ENCODE measurements at regions not wholly inside any gene's neighbourhood (a gene's known extent, or its start where the extent isn't known, plus 50 kb on each side); places are given as distances from the start of the nearest gene placed in this dataset.
"Not testable (repeated sequence)": the region's sequence is repeated elsewhere in the genome, so short reads cannot be mapped to it uniquely, and the experiment has no call there.

DNA sequence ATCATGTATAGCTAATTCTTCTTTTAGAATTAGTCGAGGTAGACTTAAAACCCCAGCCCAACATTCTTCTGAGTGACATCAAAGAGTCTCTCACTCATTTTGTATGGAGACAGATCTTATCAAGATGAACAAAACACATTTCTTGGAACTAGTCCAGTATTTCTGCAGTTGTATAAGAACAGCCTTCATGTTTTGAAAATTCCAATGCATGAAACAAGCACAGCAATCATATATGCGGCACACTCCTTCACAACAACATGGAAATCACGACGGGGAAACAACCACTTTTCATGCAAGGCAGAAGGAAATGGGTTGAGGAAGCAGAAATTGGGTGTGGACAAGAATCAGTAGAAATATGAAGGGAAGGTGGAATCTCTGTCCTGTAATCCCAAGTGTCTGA is 113.8 kb downstream of the PLK2 start:
- TF ChIP-seq POLR2A (IDR thresholded peaks at IDR 0.05; ENCODE audit: low read length) (no peak), GATA1 (IDR thresholded peaks at IDR 0.05; ENCODE audit: low read depth, low read length) (no peak)
- no peak for DNase-seq

DNA sequence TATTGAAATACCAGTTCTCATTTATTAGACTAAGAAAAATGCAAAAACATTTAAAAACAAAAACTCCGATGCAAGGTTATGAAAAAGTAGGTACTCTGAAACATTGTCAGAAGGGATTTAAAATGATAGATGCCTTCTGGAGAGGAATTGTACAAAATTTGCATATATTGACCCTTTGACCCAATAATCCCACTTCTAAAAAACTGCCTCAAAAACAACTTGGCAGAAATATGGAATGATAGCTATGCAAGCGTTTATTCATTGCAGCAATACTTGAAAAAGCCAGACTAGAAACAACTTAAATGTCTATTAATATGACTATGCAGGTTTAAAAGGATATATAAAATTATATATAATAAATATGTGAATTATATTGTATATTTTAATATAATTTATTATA is 118.4 kb downstream of the PLK2 start:
- DNase-seq = no peak
- no peak for TF ChIP-seq GATA1 (IDR thresholded peaks at IDR 0.05; ENCODE audit: low read depth, low read length)
- no peak for TF ChIP-seq POLR2A (IDR thresholded peaks at IDR 0.05; ENCODE audit: low read length)

DNA sequence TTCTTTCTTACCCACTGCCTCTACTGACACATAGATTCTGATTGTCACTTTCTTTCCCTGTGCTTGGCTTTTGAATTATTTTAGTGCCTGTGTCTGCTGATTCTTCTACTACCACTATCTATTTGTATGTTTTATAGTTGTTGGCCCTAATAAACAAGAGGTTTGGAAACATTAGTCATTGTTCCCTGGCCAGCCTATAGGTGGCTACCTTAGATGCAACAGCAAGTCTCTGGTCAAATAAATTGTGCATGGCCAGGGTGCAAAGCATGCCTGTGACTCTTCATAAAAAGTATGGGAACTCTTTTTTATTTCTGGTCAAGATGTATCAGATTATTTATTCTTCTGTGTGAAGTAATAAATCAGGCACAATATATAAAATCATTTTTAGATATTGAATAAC is 124.4 kb downstream of the PLK2 start:
- TF ChIP-seq POLR2A (IDR thresholded peaks at IDR 0.05; ENCODE audit: low read length) = no peak
- TF ChIP-seq GATA1 (IDR thresholded peaks at IDR 0.05; ENCODE audit: low read depth, low read length) = no peak
- no peak for DNase-seq

DNA sequence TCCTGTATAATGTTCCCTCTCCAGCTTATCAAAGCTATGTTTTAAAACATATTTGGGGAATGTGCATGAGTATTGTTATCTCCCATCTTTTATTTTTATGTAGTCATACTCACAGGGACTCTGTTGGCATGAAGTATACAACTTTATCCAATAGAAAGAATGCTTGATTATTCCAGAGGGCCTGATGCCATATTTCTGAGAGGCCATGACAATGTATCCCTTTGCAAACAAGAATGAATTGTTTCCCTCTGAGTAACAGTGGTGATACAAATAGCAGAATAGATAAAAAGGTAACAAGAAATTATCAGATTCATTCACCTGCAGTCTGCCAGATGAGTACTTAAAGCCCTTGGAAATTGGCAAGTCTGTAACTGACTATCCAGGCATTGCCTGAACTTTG is 125.9 kb downstream of the PLK2 start:
- DNase-seq = no peak
- no peak for TF ChIP-seq GATA1 (IDR thresholded peaks at IDR 0.05; ENCODE audit: low read depth, low read length)
- TF ChIP-seq POLR2A (IDR thresholded peaks at IDR 0.05; ENCODE audit: low read length) = no peak

DNA sequence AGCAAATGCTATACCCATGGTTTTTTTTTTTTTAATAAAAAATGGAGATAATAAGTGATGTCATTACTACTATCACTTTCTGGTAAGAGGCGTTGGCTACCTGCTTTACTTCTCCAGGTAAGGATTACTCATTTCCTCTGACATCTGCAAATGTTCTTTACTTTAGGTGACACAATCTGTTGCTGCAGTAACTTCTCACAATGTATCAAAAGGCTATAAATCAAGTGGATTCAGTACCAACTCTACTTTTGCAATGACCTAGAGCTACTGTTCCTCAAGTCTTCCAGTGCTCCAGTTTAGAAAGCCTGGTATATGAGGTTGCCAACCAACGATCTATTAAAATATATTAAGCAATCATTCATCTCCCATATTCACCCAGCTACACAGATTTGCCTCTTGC is 129.1 kb downstream of the PLK2 start:
- DNase-seq = no peak
- TF ChIP-seq POLR2A (IDR thresholded peaks at IDR 0.05; ENCODE audit: low read length) (no peak), GATA1 (IDR thresholded peaks at IDR 0.05; ENCODE audit: low read depth, low read length) (no peak)

DNA sequence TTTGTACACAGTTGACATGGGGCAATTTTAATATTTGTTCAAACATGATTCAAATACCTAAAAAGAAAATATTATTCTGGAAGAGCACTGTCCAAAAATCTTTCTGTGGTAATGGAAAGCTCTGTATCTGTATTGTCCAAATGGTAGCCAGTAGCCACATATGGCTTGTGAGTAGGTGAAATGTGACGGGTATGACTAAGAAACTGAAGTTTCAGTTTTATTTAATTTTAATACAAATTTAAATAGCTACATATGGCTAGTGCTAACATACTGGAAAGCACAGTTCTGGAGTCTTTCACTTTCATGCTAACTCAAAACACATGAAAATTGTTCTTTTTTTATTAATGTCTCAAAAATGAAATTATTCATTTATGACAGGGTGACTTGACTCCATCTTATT is 132.6 kb downstream of the PLK2 start:
- TF ChIP-seq GATA1 (IDR thresholded peaks at IDR 0.05; ENCODE audit: low read depth, low read length) = no peak
- no peak for TF ChIP-seq POLR2A (IDR thresholded peaks at IDR 0.05; ENCODE audit: low read length)
- no peak for DNase-seq

DNA sequence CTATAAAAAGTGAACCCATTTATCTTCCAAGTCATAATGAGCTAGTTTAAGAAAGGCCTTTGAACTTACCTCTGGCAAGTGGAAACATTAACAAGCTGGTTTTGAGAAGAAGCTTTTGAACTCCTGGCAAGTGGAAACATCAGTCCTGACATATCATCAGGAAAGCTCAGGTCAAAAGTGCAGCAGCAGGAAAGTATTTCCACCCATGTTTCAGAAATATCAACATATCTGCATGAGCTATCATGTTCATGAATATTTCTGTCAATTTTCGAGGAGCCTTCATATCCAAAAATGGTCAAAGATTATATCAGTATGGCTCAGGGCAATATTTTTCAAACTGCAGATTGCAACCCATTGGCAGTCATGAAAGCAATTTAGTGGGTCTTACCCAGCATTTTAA is 133.9 kb downstream of the PLK2 start:
- no peak for DNase-seq
- no peak for TF ChIP-seq GATA1 (IDR thresholded peaks at IDR 0.05; ENCODE audit: low read depth, low read length)
- no peak for TF ChIP-seq POLR2A (IDR thresholded peaks at IDR 0.05; ENCODE audit: low read length)

DNA sequence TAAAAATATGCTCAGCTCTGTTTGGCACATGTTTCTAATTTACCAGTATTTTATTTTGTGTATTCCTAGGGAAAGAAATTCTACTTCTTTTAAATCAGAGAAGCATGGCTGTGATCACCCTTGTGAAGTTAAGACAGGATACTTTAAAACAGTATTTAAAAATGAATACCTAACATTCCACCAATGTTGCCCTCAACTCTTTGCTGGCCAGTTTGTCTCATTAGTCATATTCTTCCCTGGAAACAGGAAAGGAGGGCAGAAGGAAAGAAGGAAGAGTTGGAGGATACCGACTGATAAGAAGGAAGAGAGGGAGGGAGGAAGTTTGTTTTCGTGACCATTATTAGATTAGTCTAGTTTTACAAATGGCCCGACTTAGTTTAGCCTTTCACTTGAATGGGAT is 137.4 kb downstream of the PLK2 start:
- no peak for DNase-seq
- TF ChIP-seq GATA1 (IDR thresholded peaks at IDR 0.05; ENCODE audit: low read depth, low read length) (no peak), POLR2A (IDR thresholded peaks at IDR 0.05; ENCODE audit: low read length) (no peak)

DNA sequence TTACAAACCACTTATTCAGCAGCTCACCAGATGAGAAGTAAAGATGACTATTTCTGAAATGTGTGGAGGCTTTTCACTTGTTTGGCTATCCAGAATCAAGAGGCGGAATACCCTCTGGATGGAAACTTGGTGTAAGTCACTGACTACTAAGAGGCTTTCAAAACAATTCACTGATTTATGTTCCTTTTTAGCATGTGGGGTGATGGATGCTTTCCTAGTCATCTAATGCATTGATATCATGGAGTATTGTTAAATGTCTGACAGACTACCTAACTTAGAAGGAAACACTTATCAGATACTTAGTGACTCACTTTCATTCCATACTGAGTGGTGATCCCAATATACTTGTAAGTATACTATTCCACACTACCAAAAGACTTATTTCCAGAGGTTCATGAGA is 141.4 kb downstream of the PLK2 start:
- TF ChIP-seq POLR2A (IDR thresholded peaks at IDR 0.05; ENCODE audit: low read length) (no peak), GATA1 (IDR thresholded peaks at IDR 0.05; ENCODE audit: low read depth, low read length) (no peak)

DNA sequence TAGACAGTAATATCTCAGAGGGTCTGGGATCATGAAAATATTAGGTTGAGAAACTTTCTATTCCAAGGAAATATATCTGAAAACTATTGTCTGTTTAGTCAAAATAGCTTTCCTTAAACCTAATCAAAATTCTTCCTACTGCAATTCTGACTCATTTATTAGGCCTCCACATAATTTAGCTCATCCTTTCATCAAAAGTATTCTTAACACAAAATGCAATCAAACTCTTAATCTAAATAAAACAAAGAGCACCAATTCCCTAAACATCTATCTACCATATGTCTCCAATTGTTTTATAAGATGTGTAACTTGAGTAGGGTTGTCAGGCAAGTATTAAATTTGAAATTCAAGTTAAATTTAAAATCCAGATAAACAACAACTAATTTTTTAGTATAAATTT is 142.1 kb downstream of the PLK2 start:
- TF ChIP-seq POLR2A (IDR thresholded peaks at IDR 0.05; ENCODE audit: low read length) (no peak), GATA1 (IDR thresholded peaks at IDR 0.05; ENCODE audit: low read depth, low read length) (no peak)
- DNase-seq = no peak

More for the DNA sequence above, 141.4 kb downstream of the PLK2 start:
- no peak for DNase-seq

DNA sequence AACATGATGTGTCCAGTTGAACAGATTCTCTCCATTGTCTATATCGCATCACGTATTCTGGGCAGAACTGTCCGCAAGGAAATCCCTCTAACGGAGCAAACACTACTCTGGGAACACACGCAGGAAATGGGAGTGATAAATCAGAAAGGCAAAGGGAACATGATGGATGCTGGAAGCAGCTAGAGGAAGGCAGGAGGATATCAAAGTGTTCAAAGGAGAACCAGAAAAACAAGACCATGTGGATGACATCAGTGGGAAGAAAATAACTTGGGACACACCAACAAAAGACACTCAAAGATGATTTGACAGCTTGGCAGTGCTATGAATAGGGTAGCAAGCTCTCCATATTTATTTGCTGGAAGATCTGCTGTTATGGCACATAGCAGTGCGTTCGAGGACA is 142.9 kb downstream of the PLK2 start:
- no peak for DNase-seq
- no peak for TF ChIP-seq POLR2A (IDR thresholded peaks at IDR 0.05; ENCODE audit: low read length)

DNA sequence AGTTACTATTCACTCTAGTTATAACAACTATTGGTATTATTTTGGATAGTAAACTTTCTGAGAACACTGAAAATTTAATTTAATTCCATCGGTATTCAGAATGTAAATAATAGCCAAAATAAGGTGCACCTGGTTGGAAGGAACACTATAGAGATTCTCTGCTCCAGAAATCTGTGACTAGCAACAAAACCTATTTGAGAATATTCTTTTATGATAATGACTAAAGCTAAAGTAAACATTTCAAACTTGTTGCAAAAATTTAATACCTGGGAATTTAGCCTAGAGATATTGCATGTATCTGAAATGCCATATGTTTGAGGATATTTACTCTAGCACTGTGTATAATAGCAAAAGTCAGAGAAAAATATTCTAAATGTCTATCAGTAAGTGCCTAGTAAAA is 144.1 kb downstream of the PLK2 start:
- DNase-seq = no peak
- TF ChIP-seq GATA1 (IDR thresholded peaks at IDR 0.05; ENCODE audit: low read depth, low read length) = no peak
- no peak for TF ChIP-seq POLR2A (IDR thresholded peaks at IDR 0.05; ENCODE audit: low read length)

DNA sequence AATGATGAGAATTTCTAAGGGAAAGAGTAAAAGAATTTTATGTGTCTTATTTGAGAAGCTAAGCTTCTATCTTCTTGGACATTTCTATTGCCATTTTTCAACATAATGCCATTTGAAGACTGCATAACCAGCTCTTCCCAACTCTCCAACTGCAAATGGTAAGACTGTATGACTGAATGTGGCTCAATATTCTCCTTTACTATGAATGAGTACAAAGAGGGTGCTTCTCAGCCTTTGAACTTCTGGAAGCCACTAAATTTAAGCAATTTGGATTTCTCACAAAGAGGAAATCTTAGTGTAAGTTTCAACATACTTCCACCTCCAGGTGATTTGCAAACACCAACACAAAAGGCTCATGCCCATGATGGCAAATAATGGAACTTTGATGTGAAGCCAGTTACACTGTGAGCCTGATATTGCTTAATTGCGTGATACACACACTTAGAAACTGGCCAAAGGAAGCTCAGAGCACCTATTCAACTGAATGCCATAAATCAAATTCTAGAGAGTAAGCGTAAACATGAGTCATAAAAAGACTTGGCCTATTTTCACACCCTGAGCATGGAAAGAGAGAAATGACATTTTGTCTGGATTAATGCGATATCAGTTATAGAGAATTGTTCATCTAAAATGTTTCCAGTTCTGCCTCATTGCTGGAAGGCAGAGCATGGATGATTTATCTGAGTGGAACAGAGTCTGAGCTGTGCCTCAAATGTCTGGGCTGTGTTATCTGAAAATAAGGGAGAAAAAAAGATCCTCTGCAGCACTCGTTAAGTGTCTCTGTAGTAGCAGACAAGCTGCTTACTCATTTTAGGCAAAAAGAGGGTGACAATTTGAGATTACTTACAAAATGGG is 145.3 kb downstream of the PLK2 start:
- TF ChIP-seq GATA1 (IDR thresholded peaks at IDR 0.05; ENCODE audit: low read depth, low read length) (no peak), POLR2A (IDR thresholded peaks at IDR 0.05; ENCODE audit: low read length) (no peak)
- no peak for DNase-seq

DNA sequence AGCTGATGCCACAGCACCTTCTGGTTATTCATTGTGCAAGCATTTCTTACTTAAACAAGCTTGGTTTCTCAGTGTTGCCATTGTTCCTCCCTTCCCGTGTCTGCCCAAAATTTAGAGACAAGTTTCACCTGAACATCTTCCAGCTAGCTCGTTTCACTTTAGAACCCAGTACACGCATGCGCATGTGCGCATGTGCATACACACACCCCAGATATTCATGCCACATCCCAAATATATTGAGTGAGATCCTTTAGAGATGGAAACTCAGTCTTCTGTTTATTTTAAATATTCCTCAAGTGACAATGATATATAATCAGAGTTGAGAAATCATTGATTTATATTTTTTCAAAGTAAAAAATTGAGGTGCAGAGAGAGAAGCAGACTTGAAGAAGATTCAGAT is 147.6 kb downstream of the PLK2 start:
- no peak for DNase-seq
- TF ChIP-seq GATA1 (IDR thresholded peaks at IDR 0.05; ENCODE audit: low read depth, low read length) = no peak
- no peak for TF ChIP-seq POLR2A (IDR thresholded peaks at IDR 0.05; ENCODE audit: low read length)

DNA sequence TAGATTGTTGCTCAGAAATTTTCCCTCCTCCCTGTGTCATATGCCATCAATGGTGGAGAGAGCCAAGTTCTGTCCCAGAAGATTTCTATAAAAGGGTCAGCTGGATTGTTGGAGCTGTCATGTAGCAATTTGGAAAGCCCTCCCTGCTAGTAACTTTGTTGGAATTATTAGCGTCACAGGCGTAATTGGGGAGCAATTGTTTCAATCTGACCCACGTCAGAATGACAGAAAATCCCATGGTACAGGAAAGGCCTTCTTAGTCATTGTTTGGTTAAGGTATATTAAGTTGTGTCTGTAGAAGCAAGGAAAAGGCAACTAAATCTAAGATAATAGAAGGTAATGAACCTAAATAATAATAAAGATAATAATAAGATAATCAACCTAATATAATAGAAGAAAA is 148.4 kb downstream of the PLK2 start:
- no peak for TF ChIP-seq POLR2A (IDR thresholded peaks at IDR 0.05; ENCODE audit: low read length)

DNA sequence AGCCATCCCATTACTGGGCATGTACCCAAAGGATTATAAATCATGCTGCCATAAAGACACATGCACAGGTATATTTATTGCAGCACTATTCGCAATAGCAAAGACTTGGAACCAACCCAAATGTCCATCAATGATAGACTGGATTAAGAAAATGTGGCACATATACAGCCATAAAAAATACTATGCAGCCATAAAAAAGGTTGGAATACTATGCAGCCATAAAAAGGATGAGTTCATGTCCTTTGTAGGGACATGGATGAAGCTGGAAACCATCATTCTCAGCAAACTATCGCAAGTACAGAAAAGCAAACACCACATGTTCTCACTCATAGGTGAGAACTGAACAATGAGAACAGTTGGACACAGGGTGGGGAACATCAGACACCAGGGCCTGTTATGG is 151.5 kb downstream of the PLK2 start:
- not testable (repeated sequence) for DNase-seq

More for the DNA sequence above, 148.4 kb downstream of the PLK2 start:
- DNase-seq = no peak
